Activated CD8-positive, alpha-beta memory T cell treated with anti-CD3 and anti-CD28 coated beads for 48 hours (primary cell): ENCODE measurements at regions not wholly inside any gene's neighbourhood (a gene's known extent, or its start where the extent isn't known, plus 50 kb on each side); places are given as distances from the start of the nearest gene placed in this dataset.
"Not testable (repeated sequence)": the region's sequence is repeated elsewhere in the genome, so short reads cannot be mapped to it uniquely, and the experiment has no call there.

ENCODE experiments used
- DNase-seq, 3 experiments: peaks; one replicate each; pipeline ENCODE4 v3.0.0-alpha.2; 2020; ENCODE audit warnings: low read depth in 2 of 3, low spot score in 2 of 3

DNA sequence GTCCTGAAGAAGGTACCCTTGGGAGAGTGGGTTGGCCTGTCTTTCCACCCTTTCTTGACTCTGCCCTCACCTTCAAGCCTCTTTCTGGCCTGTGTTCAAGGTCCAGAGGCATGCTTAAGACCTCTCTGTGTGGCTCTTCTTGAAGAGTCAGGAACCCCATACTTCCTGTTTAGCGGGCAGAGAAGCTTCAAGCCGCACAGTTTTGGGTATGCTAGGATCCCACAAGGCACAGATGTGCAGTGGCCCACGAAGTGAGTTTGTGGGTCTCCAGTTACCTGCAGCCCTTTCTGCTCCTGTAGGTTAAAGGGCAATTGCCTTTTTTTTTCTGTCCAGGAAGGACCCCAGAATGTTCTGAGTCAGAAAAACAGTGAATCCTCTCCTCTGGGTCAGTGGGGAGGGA is 87.4 kb upstream of the FCGR1A start:
- not testable (repeated sequence) for DNase-seq

DNA sequence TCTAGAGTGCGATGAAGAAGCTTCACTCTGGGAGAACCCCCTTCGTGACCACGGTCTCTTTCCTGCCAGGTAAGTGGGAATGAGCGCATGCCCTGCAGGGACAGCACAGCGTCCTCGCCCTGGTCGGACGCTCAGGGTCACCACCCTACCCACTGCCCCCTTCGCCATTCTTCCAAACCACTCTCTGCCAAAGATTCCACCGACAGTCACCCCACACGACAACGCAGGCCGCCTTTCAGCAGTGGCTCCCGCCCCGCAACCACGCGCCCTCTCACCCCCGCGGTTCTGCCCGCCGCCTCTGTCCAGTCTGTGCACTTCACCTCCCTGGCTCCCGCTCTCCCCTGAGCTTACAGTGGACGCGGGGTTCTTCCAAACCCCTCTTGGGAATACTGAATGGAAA is 82.3 kb upstream of the FCGR1A start:
- not testable (repeated sequence) for DNase-seq

DNA sequence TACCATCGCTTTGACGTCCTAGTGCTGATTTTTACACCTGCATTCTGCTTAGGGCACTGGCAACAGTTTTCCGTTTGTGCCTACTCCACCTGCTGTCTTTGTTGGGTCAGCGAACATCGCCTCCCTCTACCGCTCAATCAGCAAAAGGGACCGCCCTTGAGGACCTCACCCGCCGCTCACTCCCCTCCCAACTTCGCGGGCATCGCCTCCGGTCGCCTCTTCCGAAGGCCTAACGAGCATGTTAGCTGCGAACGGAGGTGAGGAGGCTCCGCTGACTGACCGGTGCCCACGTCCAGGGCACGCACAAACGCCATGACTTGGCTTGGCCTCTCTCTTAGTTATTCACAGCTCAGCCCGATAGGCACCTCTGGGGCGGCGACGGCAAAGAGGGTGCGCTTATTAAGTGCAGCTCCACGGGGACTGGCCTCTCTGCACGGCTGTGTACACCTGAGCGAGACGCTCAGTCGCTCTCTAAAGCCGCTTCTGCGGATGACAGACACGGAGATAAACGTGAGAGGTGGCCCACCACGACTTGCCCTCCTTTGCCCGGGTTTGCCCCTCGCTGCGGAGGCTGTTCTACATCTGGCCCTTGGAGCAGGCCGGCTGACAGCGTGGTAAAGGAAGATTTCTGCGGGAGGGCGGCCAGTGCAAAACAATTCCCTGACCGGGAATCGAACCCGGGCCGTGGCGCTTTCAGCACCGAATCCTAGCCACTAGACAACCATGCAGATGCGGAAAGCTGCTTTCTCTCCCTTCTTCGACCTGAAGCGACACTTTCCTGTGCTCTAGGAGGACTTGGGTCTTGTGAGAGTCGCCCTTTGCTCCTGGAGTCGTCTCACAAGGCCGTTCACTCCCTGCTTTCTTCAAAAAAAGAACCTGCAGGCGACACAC is 81.6 kb upstream of the FCGR1A start:
- DNase-seq = not testable (repeated sequence)

DNA sequence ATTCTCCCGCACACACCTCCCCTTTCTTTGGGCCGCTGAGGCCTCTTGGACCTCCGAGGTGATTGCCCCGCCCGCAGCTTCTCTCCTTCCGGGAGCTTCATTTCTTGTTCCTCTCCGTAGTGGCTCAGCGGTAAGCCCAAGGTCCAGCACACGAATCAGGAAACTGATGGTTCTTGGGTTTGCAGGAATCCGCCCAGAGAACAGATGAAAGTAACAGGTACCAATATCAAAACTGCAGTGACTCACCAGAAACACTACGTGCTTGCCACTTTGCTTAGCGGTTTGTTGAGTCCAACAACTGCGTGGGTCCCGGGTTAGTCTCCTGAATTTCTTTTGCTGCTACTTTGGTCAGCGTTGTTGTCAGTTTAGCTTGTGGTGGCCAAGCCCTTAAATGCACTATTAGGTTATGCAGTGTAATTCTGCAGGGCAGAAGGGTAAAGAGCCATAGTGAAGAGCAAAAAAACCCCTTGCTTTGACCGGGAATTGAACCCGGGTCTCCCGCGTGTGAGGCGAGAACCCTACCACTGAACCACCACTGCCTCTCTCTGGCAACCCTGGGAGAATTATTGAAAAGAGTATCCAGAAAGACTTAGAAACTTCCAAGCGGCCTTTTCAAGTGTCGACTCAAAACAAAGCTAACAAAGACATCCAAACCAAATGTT is 74.2 kb upstream of the FCGR1A start:
- peak; percentile 52 to 75 (median 74) for DNase-seq

DNA sequence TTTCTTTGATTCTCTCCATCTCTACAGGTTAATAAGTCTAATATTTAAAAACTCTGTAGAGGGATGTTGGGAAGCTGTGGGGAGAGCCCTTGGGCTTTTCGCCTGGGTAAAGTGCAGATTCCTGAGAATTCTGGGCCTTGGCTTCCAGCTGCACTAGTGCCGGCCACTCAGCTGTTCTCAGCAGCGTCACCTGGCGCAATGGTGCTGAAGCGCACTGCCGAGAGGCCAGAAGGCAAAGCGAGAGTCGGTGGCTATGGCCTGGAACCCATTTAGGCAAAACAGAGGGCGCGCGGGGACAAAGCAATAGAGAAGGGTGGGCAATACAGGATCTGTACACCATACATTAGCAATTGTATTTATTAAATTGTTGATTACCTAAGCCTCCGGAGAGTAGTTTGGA is 70.8 kb upstream of the FCGR1A start:
- not testable (repeated sequence) for DNase-seq

DNA sequence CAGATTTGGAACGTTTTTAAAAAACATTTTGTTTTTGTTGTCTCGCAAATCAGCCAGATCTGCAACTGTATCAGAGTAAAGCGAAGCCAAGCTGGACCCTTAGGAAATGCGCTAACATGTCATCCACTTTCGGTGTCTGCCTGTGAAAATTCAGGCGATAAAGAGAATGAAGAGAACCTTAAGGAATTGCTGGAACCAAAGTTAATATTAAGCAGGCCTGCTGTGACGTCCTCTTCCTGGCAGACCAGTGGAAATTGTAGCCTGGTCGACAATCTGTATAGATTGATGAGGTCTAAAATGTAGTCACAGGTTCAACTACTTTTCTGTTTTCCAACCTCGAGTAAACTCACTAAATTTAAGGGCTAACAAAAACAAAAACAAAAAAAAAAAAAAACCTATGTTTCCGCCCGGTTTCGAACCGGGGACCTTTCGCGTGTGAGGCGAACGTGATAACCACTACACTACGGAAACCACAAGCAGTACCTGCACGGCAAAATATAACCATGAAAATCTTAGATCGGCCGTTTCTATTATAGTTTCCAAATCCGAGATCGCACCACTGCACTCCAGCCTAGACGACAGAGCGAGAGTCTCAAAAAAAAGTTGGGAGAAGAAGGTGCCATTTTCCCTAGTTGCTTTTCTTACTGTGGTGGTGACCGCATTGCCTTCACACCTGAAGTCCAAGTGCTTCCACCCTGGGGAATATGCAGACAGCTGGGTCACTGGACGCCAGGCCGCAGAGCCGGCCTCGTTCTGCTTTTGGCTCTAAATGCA is 70.2 kb upstream of the FCGR1A start:
- peak in 2 of 3 experiments; percentile 25 to 73 for DNase-seq

DNA sequence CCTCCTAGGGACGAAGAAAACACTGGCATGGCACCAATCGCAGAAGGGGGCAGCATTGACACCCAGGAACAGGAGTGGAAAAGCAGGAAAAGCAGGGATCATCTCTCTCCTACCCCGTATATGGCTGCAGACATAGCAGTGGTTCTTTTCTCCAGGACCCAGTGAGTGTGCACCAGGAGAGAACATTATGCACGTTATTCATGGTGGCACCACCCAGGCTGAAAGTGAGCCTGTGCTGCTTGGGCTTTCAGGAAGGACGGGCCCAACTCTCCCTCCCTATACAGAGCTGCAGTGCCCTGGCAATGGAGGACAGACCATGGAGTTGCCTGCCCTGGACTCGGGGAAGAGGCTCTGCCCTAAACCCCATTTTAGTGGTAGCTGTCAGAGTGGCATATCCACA is 69.0 kb upstream of the FCGR1A start:
- DNase-seq = not testable (repeated sequence)

DNA sequence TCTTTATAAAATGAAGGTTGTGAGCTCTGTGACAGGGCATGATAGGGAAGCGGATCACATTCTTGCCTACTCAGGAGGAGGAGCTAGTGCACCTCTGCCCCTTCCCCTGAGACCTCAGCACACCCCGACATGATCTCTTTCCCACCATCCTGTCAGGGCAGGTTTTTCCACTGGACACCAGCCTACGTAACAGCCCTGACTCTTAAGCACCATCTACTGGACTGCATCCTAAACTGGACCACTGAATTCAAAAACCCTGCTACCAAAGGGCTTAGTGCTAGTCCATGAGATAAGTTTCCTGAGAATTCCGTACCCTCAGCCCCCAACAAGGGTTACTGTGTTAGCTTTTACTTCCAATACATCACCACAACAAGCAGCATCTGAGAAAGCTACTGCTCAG is 68.5 kb upstream of the FCGR1A start:
- not testable (repeated sequence) for DNase-seq

DNA sequence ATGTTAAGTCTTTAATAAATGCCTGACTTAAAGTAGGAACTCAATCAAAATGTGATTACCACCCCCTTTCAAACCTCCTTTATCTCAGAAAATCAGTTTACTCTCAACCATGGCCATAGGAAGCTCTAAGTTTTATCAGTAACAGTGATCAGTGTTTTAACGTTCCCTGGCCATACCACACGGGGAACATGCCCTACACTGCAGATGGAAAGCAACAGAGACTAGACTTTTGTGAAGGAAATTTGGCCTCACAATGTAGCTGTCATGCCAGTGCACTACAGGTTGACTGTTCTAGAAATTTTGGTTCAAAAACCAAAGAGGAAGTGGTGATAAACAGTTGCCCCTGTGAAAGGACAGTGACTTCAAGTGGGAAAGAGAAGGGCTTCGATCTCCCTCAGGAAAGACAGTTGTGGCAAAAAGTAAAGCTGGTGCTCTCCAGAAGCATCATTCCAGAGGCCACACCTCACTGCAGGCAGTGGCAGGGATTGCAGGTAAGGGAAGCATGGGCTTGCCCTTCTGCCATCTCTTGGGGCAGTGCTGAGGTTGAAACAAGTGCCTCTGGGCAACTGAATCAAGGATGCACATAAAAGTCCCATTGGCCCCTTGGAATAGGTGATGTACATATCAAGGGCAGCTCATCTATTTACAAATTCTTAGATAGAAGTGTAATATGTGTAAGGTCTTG is 57.7 kb upstream of the FCGR1A start:
- not testable (repeated sequence) for DNase-seq

DNA sequence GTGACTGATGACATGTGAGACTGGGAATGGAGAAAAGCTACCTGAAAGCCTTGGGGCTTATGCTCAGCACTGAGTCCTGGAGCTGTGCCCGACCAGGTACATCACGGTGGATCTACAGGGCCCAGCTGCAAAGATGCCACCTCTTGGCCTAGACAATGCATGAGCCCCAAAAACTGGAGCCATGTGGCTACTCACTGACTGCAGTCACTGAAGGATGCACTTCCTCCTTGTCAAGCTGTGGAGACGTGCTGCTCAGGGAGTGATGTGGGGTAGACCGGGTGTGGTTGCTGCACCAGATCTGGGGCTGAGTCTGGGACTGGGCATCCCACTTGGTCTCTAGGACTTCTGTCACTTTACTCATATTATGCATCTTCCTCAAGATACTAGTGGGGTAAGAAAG is 55.8 kb upstream of the FCGR1A start:
- DNase-seq = not testable (repeated sequence)

DNA sequence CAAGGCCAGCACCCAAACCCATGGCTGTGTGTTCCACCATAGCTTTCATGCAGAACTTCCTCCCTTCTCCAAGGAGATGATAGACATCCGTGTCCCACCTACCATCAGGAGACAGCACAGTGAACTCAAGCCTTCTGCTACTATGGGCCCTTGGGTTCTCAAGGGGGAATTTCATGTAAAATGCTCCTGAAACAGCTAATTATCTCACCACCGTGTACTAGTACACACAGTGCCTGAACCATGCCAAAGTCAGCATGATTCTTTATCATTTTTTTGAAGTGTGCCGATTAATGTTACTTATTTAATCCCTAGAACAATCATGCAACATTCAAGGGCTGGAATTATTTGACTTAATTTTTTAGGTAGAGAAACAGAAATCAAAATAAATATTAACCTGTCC is 53.9 kb upstream of the FCGR1A start:
- not testable (repeated sequence) for DNase-seq
